Uterus (tissue), 2 donors: ENCODE measurements at regions not wholly inside any gene's neighbourhood (a gene's known extent, or its start where the extent isn't known, plus 50 kb on each side); places are given as distances from the start of the nearest gene placed in this dataset.
"Not testable (repeated sequence)": the region's sequence is repeated elsewhere in the genome, so short reads cannot be mapped to it uniquely, and the experiment has no call there.

Source experiments
- POLR2A ChIP-seq, 2 donors: fragments of 450-650 bp; IDR thresholded peaks; one replicate each; pipeline ENCODE4 v1.6.1; 2016; ENCODE audit warnings: antibody characterized with exemption in 2 of 2, mild to moderate bottlenecking in 1 of 2, moderate library complexity in 1 of 2
- TF ChIP-seq, protein P1 (sequence below), 4 experiments: fragments of 200-600 bp in 2 of 4; fragments of 450-650 bp in 2 of 4; sonication (generic) in 2 of 4; IDR thresholded peaks; one replicate each; pipeline ENCODE4 v1.5.1; 2016 to 2019; ENCODE audit warnings: antibody characterized with exemption in 4 of 4, mild to moderate bottlenecking in 2 of 4, moderate library complexity in 1 of 4

GRCh38 chr21:9819549-9820192 lies 701.7 kb upstream of the TPTE start:
- TF ChIP-seq, protein P1, sequence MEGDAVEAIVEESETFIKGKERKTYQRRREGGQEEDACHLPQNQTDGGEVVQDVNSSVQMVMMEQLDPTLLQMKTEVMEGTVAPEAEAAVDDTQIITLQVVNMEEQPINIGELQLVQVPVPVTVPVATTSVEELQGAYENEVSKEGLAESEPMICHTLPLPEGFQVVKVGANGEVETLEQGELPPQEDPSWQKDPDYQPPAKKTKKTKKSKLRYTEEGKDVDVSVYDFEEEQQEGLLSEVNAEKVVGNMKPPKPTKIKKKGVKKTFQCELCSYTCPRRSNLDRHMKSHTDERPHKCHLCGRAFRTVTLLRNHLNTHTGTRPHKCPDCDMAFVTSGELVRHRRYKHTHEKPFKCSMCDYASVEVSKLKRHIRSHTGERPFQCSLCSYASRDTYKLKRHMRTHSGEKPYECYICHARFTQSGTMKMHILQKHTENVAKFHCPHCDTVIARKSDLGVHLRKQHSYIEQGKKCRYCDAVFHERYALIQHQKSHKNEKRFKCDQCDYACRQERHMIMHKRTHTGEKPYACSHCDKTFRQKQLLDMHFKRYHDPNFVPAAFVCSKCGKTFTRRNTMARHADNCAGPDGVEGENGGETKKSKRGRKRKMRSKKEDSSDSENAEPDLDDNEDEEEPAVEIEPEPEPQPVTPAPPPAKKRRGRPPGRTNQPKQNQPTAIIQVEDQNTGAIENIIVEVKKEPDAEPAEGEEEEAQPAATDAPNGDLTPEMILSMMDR (IDR thresholded peaks at IDR 0.05): not testable (repeated sequence)
- not testable (repeated sequence) for TF ChIP-seq POLR2A (IDR thresholded peaks at IDR 0.05)
